ENCODE measurements at regions not wholly inside any gene's neighbourhood (a gene's known extent, or its start where the extent isn't known, plus 50 kb on each side); places are given as distances from the start of the nearest gene placed in this dataset.
A peak's percentile ranks its signal among the peaks of the same experiment; 100 is the strongest.

- Histone ChIP-seq H3K4me2 (ENCODE audit: low read depth, low read length) (no peak overlapping the region), H3K4me3 (replicated peaks in 1 of 3; ENCODE audit: insufficient read depth in 1 of 3, low read depth in 2 of 3, low read length in 3 of 3) (no peak overlapping the region), H3K9me3 (ENCODE audit: low read length) (no peaks in the 10 kb centered on the region), H3K27ac (ENCODE audit: extremely low read length, insufficient read depth, low read length) (no peak overlapping the region), H3K79me2 (ENCODE audit: insufficient read depth, low read length) (no peaks in the 10 kb centered on the region), H3K27me3 (ENCODE audit: control insufficient read depth in 1 of 2, insufficient read depth in 2 of 2, low read length in 2 of 2) (no peaks in the 10 kb centered on the region), H2AFZ (ENCODE audit: low read length) (no peak overlapping the region), H3K9ac (ENCODE audit: insufficient read depth, low read depth, low read length) (no peak overlapping the region), H3K36me3 (replicated peaks in 1 of 2; ENCODE audit: control insufficient read depth in 1 of 2, insufficient read depth in 2 of 2, low read length in 2 of 2) (no peaks in the 10 kb centered on the region), H4K20me1 (ENCODE audit: insufficient read depth, low read length) (no peaks in the 10 kb centered on the region), H3K4me1 (ENCODE audit: insufficient read depth, low read length) (no peaks in the 10 kb centered on the region)
- no peak for FAIRE-seq
- TF ChIP-seq STAT5B (CRISPR knock-in tag; IDR thresholded peaks at IDR 0.05): no peak
- TF ChIP-seq BHLHE40 (IDR thresholded peaks at IDR 0.05; ENCODE audit: low read length): no peak
- no peak for TF ChIP-seq ZNF703 (CRISPR knock-in tag; IDR thresholded peaks at IDR 0.05; ENCODE audit: borderline replicate concordance)
- intact Hi-C loops (cut with micrococcal nuclease; ENCODE audit: unreplicated experiment) (no loop called here), in situ Hi-C loops (cut with HindIII; ENCODE audit: extremely low pct_ligation_motif_present, low pct_unique_long_range_greater_than_20kb) (no loop called here)
- no peak for DNase-seq (ENCODE audit: low spot score)
- ChIA-PET CTCF (ENCODE audit: low intra/inter-chr PET ratio, low total read pairs) (no interaction called here), POLR2A (no interaction called here)
- BruUV-seq (replicated peaks): no TSS peak
- WGBS (ENCODE audit: low lambda C conversion rate): 0% methylated on average over 1 of the region's 1 CpG
- no peak for ATAC-seq
Measured at GRCh38 chr4:143084566-143084965, 100.2 kb upstream of the USP38 start.

GRCh38 chr4:143085224-143085623 lies 99.5 kb upstream of the USP38 start:
- no peak for DNase-seq (ENCODE audit: low spot score)
- H3K4me1 ChIP-seq (ENCODE audit: insufficient read depth, low read length): no peaks in the 10 kb centered on the region
- no peaks in the 10 kb centered on the region for H3K36me3 ChIP-seq (replicated peaks in 1 of 2; ENCODE audit: control insufficient read depth in 1 of 2, insufficient read depth in 2 of 2, low read length in 2 of 2)
- TF ChIP-seq MED8 (CRISPR knock-in tag; IDR thresholded peaks at IDR 0.05; ENCODE audit: insufficient replicate concordance) (no peak), CTCF (CRISPR knock-in tag; IDR thresholded peaks at IDR 0.05) (0 out of 2 replicates have a peak, but pooled peaks have one; percentile 9), STAG1 (CRISPR knock-in tag; IDR thresholded peaks at IDR 0.05) (peak; percentile 32)
- no peak overlapping the region for H3K4me3 ChIP-seq (replicated peaks in 1 of 3; ENCODE audit: insufficient read depth in 1 of 3, low read depth in 2 of 3, low read length in 3 of 3)
- H3K9ac ChIP-seq (ENCODE audit: insufficient read depth, low read depth, low read length): no peak overlapping the region
- H2AFZ ChIP-seq (ENCODE audit: low read length): no peak overlapping the region
- H4K20me1 ChIP-seq (ENCODE audit: insufficient read depth, low read length): no peaks in the 10 kb centered on the region
- no TSS peak for BruUV-seq (replicated peaks)
- no peak for FAIRE-seq
- no peaks in the 10 kb centered on the region for H3K27me3 ChIP-seq (ENCODE audit: control insufficient read depth in 1 of 2, insufficient read depth in 2 of 2, low read length in 2 of 2)
- 0% methylated on average over 2 of the region's 2 CpGs for WGBS (ENCODE audit: low lambda C conversion rate)
- intact Hi-C loops (cut with micrococcal nuclease; ENCODE audit: unreplicated experiment) (loop anchor here (1.0 kb wide), 1 partner anchor 100 kb away; no protein-coding TSS in a partner anchor), in situ Hi-C loops (cut with HindIII; ENCODE audit: extremely low pct_ligation_motif_present, low pct_unique_long_range_greater_than_20kb) (no loop called here)
- no peaks in the 10 kb centered on the region for H3K79me2 ChIP-seq (ENCODE audit: insufficient read depth, low read length)
- H3K4me2 ChIP-seq (ENCODE audit: low read depth, low read length): no peak overlapping the region
- ChIA-PET CTCF (ENCODE audit: low intra/inter-chr PET ratio, low total read pairs) (no interaction called here), POLR2A (no interaction called here)
- H3K9me3 ChIP-seq (ENCODE audit: low read length): no peaks in the 10 kb centered on the region
- no peak overlapping the region for H3K27ac ChIP-seq (ENCODE audit: extremely low read length, insufficient read depth, low read length)
- no peak for ATAC-seq
